PC-3 (cell line): ENCODE measurements at regions not wholly inside any gene's neighbourhood (a gene's known extent, or its start where the extent isn't known, plus 50 kb on each side); places are given as distances from the start of the nearest gene placed in this dataset.

Experiments
- ATAC-seq: fragments of 200-7000 bp; cut with Tn5 transposase; 2 replicates; pipeline ENCODE4 v1.9.1; 2020; ENCODE audit warnings: mild to moderate bottlenecking, moderate library complexity
- BruUV-seq: library from RNA; stranded (reverse); fragments of 400-500 nt; replicated peaks from 2 replicates; lab custom pipeline; 2021; lab: Mats Ljungman, UMichigan
- CTCF ChIA-PET: fragments of 300-600 bp; sonication (Branson Sonifier 250); formaldehyde crosslinking; loops from one replicate; lab custom pipeline; 2022; ENCODE audit warnings: antibody characterized with exemption; lab: Charles Lee
- POLR2A ChIA-PET: fragments of 300-600 bp; sonication (Branson Sonifier 250); formaldehyde crosslinking; loops from one replicate; lab custom pipeline; 2022; ENCODE audit warnings: antibody characterized with exemption; ENCODE audit not compliant: unreplicated experiment; lab: Charles Lee
- DNase-seq: peaks from one replicate; pipeline ENCODE4 v3.0.0-alpha.2; 2015
- H2AFZ ChIP-seq: fragments of 300-600 bp; sonication (generic); 2 replicates; pipeline ENCODE4 v1.6.0; 2016; ENCODE audit warnings: antibody characterized with exemption, low read length
- H3F3A ChIP-seq: fragments of 300-600 bp; sonication (generic); one replicate; pipeline ENCODE4 v1.6.0; 2017; ENCODE audit warnings: antibody characterized with exemption, low read length, control low read depth, mild to moderate bottlenecking; ENCODE audit not compliant: unreplicated experiment
- H3K27ac ChIP-seq: fragments of 300-600 bp; sonication (generic); 2 replicates; pipeline ENCODE4 v1.5.1; 2016; ENCODE audit warnings: mild to moderate bottlenecking, low read length
- H3K27me3 ChIP-seq: fragments of 300-600 bp; sonication (generic); 2 replicates; pipeline ENCODE4 v1.6.1; 2016; ENCODE audit warnings: low read length, mixed read lengths
- H3K36me3 ChIP-seq: fragments of 300-600 bp; sonication (generic); 2 replicates; pipeline ENCODE4 v1.6.1; 2016; ENCODE audit warnings: low read depth, mixed run types, low read length, mixed read lengths
- H3K4me1 ChIP-seq: fragments of 300-600 bp; sonication (generic); 2 replicates; pipeline ENCODE4 v1.5.1; 2016; ENCODE audit warnings: low read length; ENCODE audit not compliant: insufficient read depth
- H3K4me2 ChIP-seq: fragments of 300-600 bp; sonication (generic); 2 replicates; pipeline ENCODE4 v1.6.0; 2016; ENCODE audit warnings: low read length
- H3K4me3 ChIP-seq: fragments of 300-600 bp; sonication (generic); 2 replicates; pipeline ENCODE4 v1.5.1; 2016; ENCODE audit warnings: mild to moderate bottlenecking, low read length, mixed read lengths
- H3K79me2 ChIP-seq: fragments of 300-600 bp; sonication (generic); 2 replicates; pipeline ENCODE4 v1.6.1; 2017; ENCODE audit warnings: low read length, mixed read lengths
- H3K9ac ChIP-seq: fragments of 300-600 bp; sonication (generic); 2 replicates; pipeline ENCODE4 v1.6.0; 2016; ENCODE audit warnings: mild to moderate bottlenecking, low read length
- H3K9me2 ChIP-seq: fragments of 300-600 bp; sonication (generic); replicated peaks from 2 replicates; pipeline ENCODE4 v1.6.1; 2016; ENCODE audit warnings: mixed run types, low read length, mixed read lengths
- H3K9me3 ChIP-seq: fragments of 300-600 bp; sonication (generic); 2 replicates; pipeline ENCODE4 v1.6.1; 2016; ENCODE audit warnings: low read length, mixed read lengths
- H4K20me1 ChIP-seq: fragments of 300-600 bp; sonication (generic); 2 replicates; pipeline ENCODE4 v1.6.1; 2016; ENCODE audit warnings: low read length, mixed read lengths
- EZH2 ChIP-seq: fragments of 300-600 bp; sonication (generic); IDR thresholded peaks from one replicate; pipeline ENCODE4 v1.6.1; 2017; ENCODE audit warnings: antibody characterized with exemption, mild to moderate bottlenecking, low read length; ENCODE audit not compliant: unreplicated experiment
- EZH2phosphoT487 ChIP-seq: fragments of 300-600 bp; sonication (generic); IDR thresholded peaks from 2 replicates; pipeline ENCODE4 v1.6.1; 2018; ENCODE audit warnings: mild to moderate bottlenecking, antibody characterized with exemption, low read length, borderline replicate concordance
- intact Hi-C: fragments of 100-400 bp; cut with micrococcal nuclease; formaldehyde crosslinking; loops from 2 replicates; pipeline ENCODE4 v1.9.0; 2023
- TF ChIP-seq, protein P1 (sequence below): fragments of 300-600 bp; sonication (generic); conservative IDR thresholded peaks from 2 replicates; pipeline ENCODE4 v1.5.1; 2017; ENCODE audit warnings: antibody characterized with exemption, low read depth, mild to moderate bottlenecking, low read length

GRCh38 chr3:80099559-80100066 lies 331.8 kb upstream of the ROBO1 start:
- no peak overlapping the region for H3K4me2 ChIP-seq
- no peak overlapping the region for H3K4me3 ChIP-seq
- H3K79me2 ChIP-seq, result no peaks in the 10 kb centered on the region
- H4K20me1 ChIP-seq, result no peaks in the 10 kb centered on the region
- H3K36me3 ChIP-seq, result no peaks in the 10 kb centered on the region
- no peaks in the 10 kb centered on the region for H3K27me3 ChIP-seq
- no peak overlapping the region for H3K9ac ChIP-seq
- ATAC-seq, result no peak
- intact Hi-C loops, result loop anchor here (5.0 kb wide), 2 partner anchors 93 to 188 kb away; no protein-coding TSS in a partner anchor
- no peaks in the 10 kb centered on the region for H3K9me2 ChIP-seq
- no peaks in the 10 kb centered on the region for H3K9me3 ChIP-seq
- TF ChIP-seq EZH2 (no peak), EZH2phosphoT487 (no peak)
- TF ChIP-seq, protein P1, sequence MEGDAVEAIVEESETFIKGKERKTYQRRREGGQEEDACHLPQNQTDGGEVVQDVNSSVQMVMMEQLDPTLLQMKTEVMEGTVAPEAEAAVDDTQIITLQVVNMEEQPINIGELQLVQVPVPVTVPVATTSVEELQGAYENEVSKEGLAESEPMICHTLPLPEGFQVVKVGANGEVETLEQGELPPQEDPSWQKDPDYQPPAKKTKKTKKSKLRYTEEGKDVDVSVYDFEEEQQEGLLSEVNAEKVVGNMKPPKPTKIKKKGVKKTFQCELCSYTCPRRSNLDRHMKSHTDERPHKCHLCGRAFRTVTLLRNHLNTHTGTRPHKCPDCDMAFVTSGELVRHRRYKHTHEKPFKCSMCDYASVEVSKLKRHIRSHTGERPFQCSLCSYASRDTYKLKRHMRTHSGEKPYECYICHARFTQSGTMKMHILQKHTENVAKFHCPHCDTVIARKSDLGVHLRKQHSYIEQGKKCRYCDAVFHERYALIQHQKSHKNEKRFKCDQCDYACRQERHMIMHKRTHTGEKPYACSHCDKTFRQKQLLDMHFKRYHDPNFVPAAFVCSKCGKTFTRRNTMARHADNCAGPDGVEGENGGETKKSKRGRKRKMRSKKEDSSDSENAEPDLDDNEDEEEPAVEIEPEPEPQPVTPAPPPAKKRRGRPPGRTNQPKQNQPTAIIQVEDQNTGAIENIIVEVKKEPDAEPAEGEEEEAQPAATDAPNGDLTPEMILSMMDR, result no peak
- H2AFZ ChIP-seq, result no peak overlapping the region
- H3F3A ChIP-seq, result no peaks in the 10 kb centered on the region
- BruUV-seq, result no TSS peak
- H3K27ac ChIP-seq, result no peak overlapping the region
- CTCF ChIA-PET, result no interaction called here
- POLR2A ChIA-PET, result no interaction called here
- no peak for DNase-seq
- peaks cover 23% of the 10 kb centered on the region for H3K4me1 ChIP-seq

DNA sequence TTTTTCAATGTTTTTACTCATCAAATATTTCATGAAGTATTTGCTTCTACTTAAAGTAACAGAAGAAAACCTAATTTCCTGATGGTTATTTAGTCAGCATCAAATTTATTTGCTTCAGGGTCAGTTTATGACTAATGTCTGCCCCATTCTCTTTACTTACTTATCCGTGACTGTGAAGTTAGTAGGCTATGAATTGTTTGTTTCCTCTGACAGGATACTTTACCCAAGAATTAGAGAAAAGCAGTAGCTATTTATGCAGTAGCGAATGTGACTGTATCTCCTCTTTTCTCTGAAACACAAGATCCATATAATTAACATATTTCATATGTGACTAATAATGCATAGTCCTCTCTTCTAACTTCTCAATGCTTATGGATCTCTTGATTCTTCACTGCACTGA lies 329.9 kb upstream of the ROBO1 start:
- H3K79me2 ChIP-seq, result no peaks in the 10 kb centered on the region
- no peak overlapping the region for H2AFZ ChIP-seq
- TF ChIP-seq EZH2phosphoT487 (no peak), EZH2 (no peak)
- TF ChIP-seq, protein P1, result no peak
- H3K4me1 ChIP-seq, result peaks cover 31% of the 10 kb centered on the region
- peak; percentile 84 for DNase-seq
- no peaks in the 10 kb centered on the region for H3F3A ChIP-seq
- CTCF ChIA-PET, result no interaction called here
- H3K27me3 ChIP-seq, result no peaks in the 10 kb centered on the region
- intact Hi-C loops, result loop anchor here (5.0 kb wide), 2 partner anchors 95 to 190 kb away; no protein-coding TSS in a partner anchor
- H3K9me2 ChIP-seq, result no peaks in the 10 kb centered on the region
- POLR2A ChIA-PET, result interaction anchor here (0.6 kb wide), 1 partner anchor 1025 kb away, joined by 4 read pairs; no protein-coding TSS in a partner anchor
- ATAC-seq, result peak; percentile 99
- BruUV-seq, result no TSS peak
- H4K20me1 ChIP-seq, result no peaks in the 10 kb centered on the region
- H3K36me3 ChIP-seq, result no peaks in the 10 kb centered on the region
- no peak overlapping the region for H3K4me3 ChIP-seq
- H3K27ac ChIP-seq, result peak overlapping the region; percentile 24
- H3K4me2 ChIP-seq, result peak overlapping the region; percentile 50
- no peak overlapping the region for H3K9ac ChIP-seq
- H3K9me3 ChIP-seq, result no peaks in the 10 kb centered on the region

GRCh38 chr3:80096909-80097308 lies 329.1 kb upstream of the ROBO1 start:
- no peaks in the 10 kb centered on the region for H3K9me2 ChIP-seq
- no peaks in the 10 kb centered on the region for H3K79me2 ChIP-seq
- H3K4me1 ChIP-seq, result peaks cover 31% of the 10 kb centered on the region
- no peaks in the 10 kb centered on the region for H3K9me3 ChIP-seq
- no peaks in the 10 kb centered on the region for H3F3A ChIP-seq
- ATAC-seq (no peak), DNase-seq (no peak)
- TF ChIP-seq EZH2, result no peak
- ChIA-PET CTCF (no interaction called here), POLR2A (no interaction called here)
- no peaks in the 10 kb centered on the region for H4K20me1 ChIP-seq
- no peaks in the 10 kb centered on the region for H3K27me3 ChIP-seq
- peak overlapping the region; percentile 50; the same call in 1 of the 2 replicates for H3K4me2 ChIP-seq
- intact Hi-C loops, result loop anchor here (5.0 kb wide), 2 partner anchors 95 to 190 kb away; no protein-coding TSS in a partner anchor
- no peaks in the 10 kb centered on the region for H3K36me3 ChIP-seq
- no TSS peak for BruUV-seq
- 0 out of 2 replicates have a peak overlapping the region, but pooled peaks have one; percentile 10 for H3K27ac ChIP-seq
- H3K9ac ChIP-seq, result no peak overlapping the region
- no peak overlapping the region for H3K4me3 ChIP-seq
- no peak overlapping the region for H2AFZ ChIP-seq
